HL-60 (cell line): ENCODE measurements at regions not wholly inside any gene's neighbourhood (a gene's known extent, or its start where the extent isn't known, plus 50 kb on each side); places are given as distances from the start of the nearest gene placed in this dataset.

ENCODE experiments used
- DNase-seq, 2 experiments: peaks; one replicate each; pipeline ENCODE4 v3.0.0-alpha.2; 2010 to 2020; ENCODE audit warnings: low read depth in 1 of 2, low spot score in 1 of 2
- H3K27ac ChIP-seq: fragments of 250-450 bp; sonication (Bioruptor Pico); replicated peaks from 2 replicates; pipeline ENCODE4 v1.5.1; 2020; ENCODE audit warnings: mild to moderate bottlenecking, moderate library complexity
- H3K27me3 ChIP-seq: fragments of 250-450 bp; sonication (Bioruptor Pico); 2 replicates; pipeline ENCODE4 v1.5.1; 2021; ENCODE audit warnings: mild to moderate bottlenecking, moderate library complexity; ENCODE audit not compliant: insufficient read depth, poor library complexity, severe bottlenecking
- H3K4me3 ChIP-seq: replicated peaks from 2 replicates; pipeline ENCODE4 v1.5.1; 2011; ENCODE audit warnings: mild to moderate bottlenecking, control low read depth, low read length; ENCODE audit not compliant: insufficient read depth
- CTCF ChIP-seq: IDR thresholded peaks from one replicate; pipeline ENCODE4 v1.5.1; 2011; ENCODE audit warnings: low read length, control low read depth, inconsistent platforms; ENCODE audit not compliant: insufficient read depth
- GABPA ChIP-seq: IDR thresholded peaks from 2 replicates; pipeline ENCODE4 v1.6.1; 2012; ENCODE audit warnings: low read depth
- POLR2AphosphoS5 ChIP-seq: IDR thresholded peaks from 2 replicates; pipeline ENCODE4 v1.6.1; 2012; ENCODE audit warnings: low read depth
- REST ChIP-seq: IDR thresholded peaks from 2 replicates; pipeline ENCODE4 v1.6.1; 2012; ENCODE audit warnings: low read depth; ENCODE audit not compliant: insufficient replicate concordance
- SPI1 ChIP-seq: IDR thresholded peaks from 2 replicates; pipeline ENCODE4 v1.6.1; 2012; ENCODE audit warnings: low read depth, mild to moderate bottlenecking, borderline replicate concordance

GRCh38 chr15:69559440-69560190 is 107.0 kb downstream of the RPLP1 start:
- H3K27ac ChIP-seq = no peak overlapping the region
- H3K4me3 ChIP-seq = no peak overlapping the region
- H3K27me3 ChIP-seq = no peaks in the 10 kb centered on the region
- DNase-seq = no peak
- TF ChIP-seq REST (no peak), POLR2AphosphoS5 (no peak), CTCF (no peak)

- no peak for DNase-seq
- Histone ChIP-seq H3K27ac (no peak overlapping the region), H3K4me3 (no peak overlapping the region), H3K27me3 (no peaks in the 10 kb centered on the region)
- TF ChIP-seq POLR2AphosphoS5 (no peak), SPI1 (no peak), REST (no peak), GABPA (no peak), CTCF (no peak)
Measured at GRCh38 chr15:69561071-69561784, 108.6 kb downstream of the RPLP1 start.

- H3K27ac ChIP-seq = no peak overlapping the region
- no peaks in the 10 kb centered on the region for H3K27me3 ChIP-seq
- no peak for DNase-seq
- TF ChIP-seq GABPA (no peak), REST (no peak), POLR2AphosphoS5 (no peak), SPI1 (no peak), CTCF (no peak)
- H3K4me3 ChIP-seq = no peak overlapping the region
Measured at GRCh38 chr15:69562116-69562515, 109.5 kb downstream of the RPLP1 start.
